ENCODE measurements at regions not wholly inside any gene's neighbourhood (a gene's known extent, or its start where the extent isn't known, plus 50 kb on each side); places are given as distances from the start of the nearest gene placed in this dataset.

GRCh38 chr15:31157644-31158069 lies 56.1 kb upstream of the TRPM1 start:
- Histone ChIP-seq H3K14ac (ENCODE audit: insufficient read length) (no peak overlapping the region), H3K18ac (ENCODE audit: extremely low read depth, low read length) (peak overlapping the region; percentile 17; the same call in 1 of the 2 replicates), H2BK120ac (replicated peaks; ENCODE audit: low read depth, low read length) (peak overlapping the region; percentile 1), H3K4me2 (ENCODE audit: insufficient read depth in 1 of 2, low read depth in 2 of 2, low read length in 2 of 2) (no peak overlapping the region), H2AFZ (ENCODE audit: low read length) (0 out of 2 replicates have a peak overlapping the region, but pooled peaks have one; percentile 3), H2BK20ac (ENCODE audit: low read length) (no peak overlapping the region), H3K4me1 (replicated peaks in 1 of 4; ENCODE audit: control insufficient read depth in 3 of 4, insufficient read depth in 4 of 4, low read length in 3 of 4) (peaks cover 0 to 14% (median 9%) of the 10 kb centered on the region in 4 experiments; a peak in 6 of 7 replicates), H3K36me3 (ENCODE audit: control insufficient read depth in 2 of 4, insufficient read depth in 4 of 4, low read length in 3 of 4) (no peaks in the 10 kb centered on the region), H2BK15ac (ENCODE audit: low read length) (no peak overlapping the region), H3K23me2 (ENCODE audit: low read depth, low read length) (no peaks in the 10 kb centered on the region), H4K5ac (ENCODE audit: insufficient read length, low read depth, low read length) (no peak overlapping the region), H3K27ac (ENCODE audit: low read depth, low read length) (no peak overlapping the region), H2AK5ac (ENCODE audit: low read depth, low read length) (no peak overlapping the region), H3K27me3 (replicated peaks in 1 of 4; ENCODE audit: control insufficient read depth in 3 of 4, extremely low read depth in 1 of 4, insufficient read depth in 3 of 4, low read length in 3 of 4) (no peaks in the 10 kb centered on the region), H2BK5ac (ENCODE audit: low read depth, low read length) (no peak overlapping the region; the same call in 1 of the 2 replicates), H4K91ac (replicated peaks; ENCODE audit: insufficient read length, low read length) (peak overlapping the region; percentile 0), H2BK12ac (ENCODE audit: low read depth, low read length) (peak overlapping the region; percentile 3; the same call in 1 of the 2 replicates), H4K8ac (ENCODE audit: extremely low read depth, insufficient read depth, low read length) (no peak overlapping the region), H3K9me3 (ENCODE audit: insufficient read depth in 2 of 2, low read depth in 1 of 2, low read length in 1 of 2) (peaks cover 0 to 2% of the 10 kb centered on the region in 2 experiments; a peak in 1 of 4 replicates), H3K9ac (replicated peaks in 1 of 4; ENCODE audit: extremely low read depth in 1 of 4, low read depth in 3 of 4, low read length in 3 of 4) (no peak overlapping the region), H3K23ac (ENCODE audit: insufficient read length) (no peak overlapping the region), H3K4me3 (ENCODE audit: extremely low read depth in 1 of 4, insufficient read depth in 2 of 4, low read depth in 3 of 4, low read length in 4 of 4) (no peak overlapping the region), H3K56ac (replicated peaks; ENCODE audit: insufficient read length, low read depth, low read length) (no peak overlapping the region), H4K20me1 (replicated peaks in 1 of 2; ENCODE audit: control insufficient read depth in 1 of 2, insufficient read depth in 2 of 2, low read length in 2 of 2) (no peaks in the 10 kb centered on the region), H3K4ac (replicated peaks; ENCODE audit: insufficient read length, low read depth, low read length) (no peak overlapping the region), H3K79me2 (ENCODE audit: control insufficient read depth in 1 of 2, insufficient read depth in 2 of 2, low read length in 2 of 2) (no peaks in the 10 kb centered on the region), H3K79me1 (ENCODE audit: low read depth, low read length) (no peaks in the 10 kb centered on the region)
- DNase-seq (ENCODE audit: low read depth in 1 of 2, low spot score in 2 of 2) (no peak), FAIRE-seq (no peak)
- POLR2A ChIA-PET (ENCODE audit: partially characterized antibody), result interaction anchor here (1.3 kb wide), 1 partner anchor 13 kb away, joined by 4 read pairs; no protein-coding TSS in a partner anchor
- no peak for TF ChIP-seq YY1 (IDR thresholded peaks at IDR 0.05; ENCODE audit: low read depth, low read length)
- no peak for TF ChIP-seq POLR2AphosphoS5 (IDR thresholded peaks at IDR 0.05; ENCODE audit: low read depth, low read length)
- no peak for TF ChIP-seq EP300 (IDR thresholded peaks at IDR 0.05; ENCODE audit: borderline replicate concordance in 1 of 2, low read depth in 2 of 2, low read length in 2 of 2)
- TF ChIP-seq CHD1 (IDR thresholded peaks at IDR 0.05; ENCODE audit: low read depth, low read length), result no peak
- no peak for TF ChIP-seq SP1 (IDR thresholded peaks at IDR 0.05; ENCODE audit: low read depth, low read length)
- TF ChIP-seq BACH1 (IDR thresholded peaks at IDR 0.05; ENCODE audit: low read length), result no peak
- CTCF ChIA-PET (ENCODE audit: partially characterized antibody), result interaction anchor here (1.1 to 1.2 kb wide), 2 partner anchors 12 to 39 kb away, joined by 3 read pairs; no protein-coding TSS in a partner anchor
- WGBS, 2 experiments (ENCODE audit: extremely low coverage in 1 of 2, insufficient coverage in 1 of 2, insufficient read length in 1 of 2, insufficient replicate concordance in 2 of 2, low coverage in 1 of 2, low lambda C conversion rate in 2 of 2, missing lambda C conversion rate in 1 of 2), result 89% methylated on average over 10 of the region's 10 CpGs; no CpG with 5 or more reads in 1 of the 2 experiments
